Fibroblast of pulmonary artery (primary cell): ENCODE measurements at regions not wholly inside any gene's neighbourhood (a gene's known extent, or its start where the extent isn't known, plus 50 kb on each side); places are given as distances from the start of the nearest gene placed in this dataset.

Experiments
- DNase-seq: peaks from one replicate; pipeline ENCODE4 v3.0.0-alpha.2; 2010; ENCODE audit warnings: low read depth
- H3K4me3 ChIP-seq: replicated peaks from 2 replicates; pipeline ENCODE4 v1.5.1; 2011; ENCODE audit warnings: low read depth, mild to moderate bottlenecking, control low read depth, low read length, moderate library complexity
- CTCF ChIP-seq: IDR thresholded peaks from 2 replicates; pipeline ENCODE4 v1.5.1; 2011; ENCODE audit warnings: mild to moderate bottlenecking, control low read depth, low read length, inconsistent platforms; ENCODE audit errors: missing control alignments

GRCh38 chr5:152527358-152528052, 122.4 kb upstream of the NMUR2 start:
- no peak for TF ChIP-seq CTCF
- DNase-seq = no peak
- no peak overlapping the region for H3K4me3 ChIP-seq

- TF ChIP-seq CTCF = no peak
- DNase-seq = no peak
- no peak overlapping the region for H3K4me3 ChIP-seq
Measured at GRCh38 chr5:152529440-152529839, 124.4 kb upstream of the NMUR2 start.

- DNase-seq = peak; percentile 74
- TF ChIP-seq CTCF = peak; percentile 48
- H3K4me3 ChIP-seq = no peak overlapping the region
Measured at GRCh38 chr5:152532714-152533113, 127.6 kb upstream of the NMUR2 start.

- TF ChIP-seq CTCF = no peak
- no peak overlapping the region for H3K4me3 ChIP-seq
- DNase-seq = no peak
Measured at GRCh38 chr5:152534641-152535040, 129.6 kb upstream of the NMUR2 start.

GRCh38 chr5:152542741-152543140, 137.7 kb upstream of the NMUR2 start:
- TF ChIP-seq CTCF = no peak
- peak; percentile 13 for DNase-seq
- H3K4me3 ChIP-seq = no peak overlapping the region

- DNase-seq = no peak
- no peak overlapping the region for H3K4me3 ChIP-seq
- TF ChIP-seq CTCF = no peak
Measured at GRCh38 chr5:152546493-152546892, 141.4 kb upstream of the NMUR2 start.

- TF ChIP-seq CTCF = no peak
- H3K4me3 ChIP-seq = no peak overlapping the region
- DNase-seq = no peak
Measured at GRCh38 chr5:152547202-152547601, 142.1 kb upstream of the NMUR2 start.
